ENCODE measurements at regions not wholly inside any gene's neighbourhood (a gene's known extent, or its start where the extent isn't known, plus 50 kb on each side); places are given as distances from the start of the nearest gene placed in this dataset.
"Not testable (repeated sequence)": the region's sequence is repeated elsewhere in the genome, so short reads cannot be mapped to it uniquely, and the experiment has no call there.

DNA sequence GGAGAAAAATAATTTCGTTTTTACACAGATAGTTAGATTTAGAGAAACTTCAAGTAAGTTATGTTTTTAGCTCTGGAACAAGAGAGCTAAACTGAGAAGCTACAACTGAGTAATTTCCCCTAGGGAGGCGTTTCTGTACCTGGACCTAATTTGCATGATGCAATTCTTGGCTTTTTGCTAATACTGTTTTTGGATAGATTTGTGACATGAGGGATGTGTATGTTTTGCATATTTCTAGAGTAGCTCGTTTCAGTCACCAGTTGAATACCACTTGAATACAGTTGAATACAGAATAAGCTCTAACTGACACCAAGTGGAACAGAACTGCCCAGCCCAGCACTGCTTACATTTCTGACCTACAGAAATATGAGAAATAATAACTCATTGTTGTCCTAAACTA is 1227.9 kb upstream of the SPRY2 start:
- no peak for DNase-seq

DNA sequence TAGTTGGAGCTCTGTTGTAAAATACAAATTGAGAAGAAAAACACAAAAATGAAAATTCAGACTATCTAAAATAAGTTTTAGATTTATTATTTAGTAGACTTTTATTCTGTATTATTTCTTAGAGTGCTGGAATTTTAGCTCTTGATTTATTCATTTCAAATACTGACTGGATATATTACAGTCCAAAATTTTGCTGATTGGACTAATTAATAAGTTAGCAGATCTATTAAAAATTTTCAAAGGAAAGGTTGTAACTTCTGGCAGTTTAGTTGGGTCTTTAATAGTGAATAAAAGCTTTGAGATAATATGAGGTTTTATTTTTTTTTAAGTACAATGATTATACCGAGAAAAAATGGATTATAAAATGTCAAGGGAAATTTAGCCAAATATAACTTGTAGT is 1224.9 kb upstream of the SPRY2 start:
- no peak for DNase-seq

DNA sequence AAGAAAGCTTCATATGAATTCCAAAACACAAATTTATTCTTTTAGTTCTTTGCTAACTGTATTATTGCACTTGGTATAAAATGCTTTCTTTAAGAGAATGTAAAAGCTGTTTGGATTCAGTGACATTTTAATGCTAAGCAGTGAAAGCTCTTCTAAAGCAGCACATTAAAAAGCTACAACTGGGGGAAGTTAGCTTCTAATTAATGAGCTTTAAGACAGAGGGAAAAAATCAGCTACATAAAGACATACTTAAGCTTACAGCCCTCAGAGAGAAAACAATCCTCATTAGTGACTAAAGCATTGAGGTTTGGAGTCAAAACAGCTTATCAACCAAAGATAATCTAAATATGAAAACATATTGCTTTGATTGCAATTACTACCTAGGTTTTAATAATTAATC is 1222.2 kb upstream of the SPRY2 start:
- no peak for DNase-seq

DNA sequence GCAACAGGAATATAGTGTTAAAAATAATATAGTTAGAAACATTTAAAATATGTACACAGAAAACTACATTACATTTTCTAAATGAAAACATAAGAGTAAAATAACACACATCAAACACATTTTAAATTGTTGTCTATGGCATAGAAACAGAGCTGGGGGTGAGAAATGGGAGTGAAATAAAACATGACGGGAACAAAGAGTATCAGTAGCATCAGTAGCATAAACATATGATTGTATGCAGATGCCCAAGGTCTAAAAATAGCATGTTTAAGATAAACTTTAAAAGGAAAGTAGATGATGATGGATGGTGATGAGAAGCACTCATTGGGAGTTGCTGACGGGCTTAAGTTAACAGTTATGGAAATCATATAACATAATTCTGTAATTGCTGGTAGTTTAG is 1221.7 kb upstream of the SPRY2 start:
- DNase-seq = no peak

DNA sequence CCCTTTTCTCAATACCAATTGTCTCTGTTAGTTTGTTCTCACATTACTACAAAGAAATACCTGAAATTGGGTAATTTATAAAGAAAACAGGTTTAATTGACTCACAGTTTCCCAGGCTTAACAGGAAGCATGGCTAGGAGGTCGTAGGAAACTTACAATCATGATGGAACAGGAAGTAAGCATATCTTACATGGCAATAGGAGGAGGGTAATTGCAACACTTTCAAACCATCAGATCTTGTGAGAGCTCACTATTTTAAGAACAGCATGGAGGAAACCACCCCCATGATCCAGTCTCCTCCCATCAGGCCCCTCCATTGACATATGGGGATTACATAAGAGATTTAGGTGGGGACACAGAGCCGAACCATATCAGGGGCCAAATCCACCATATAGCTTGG is 1210.1 kb upstream of the SPRY2 start:
- no peak for DNase-seq

DNA sequence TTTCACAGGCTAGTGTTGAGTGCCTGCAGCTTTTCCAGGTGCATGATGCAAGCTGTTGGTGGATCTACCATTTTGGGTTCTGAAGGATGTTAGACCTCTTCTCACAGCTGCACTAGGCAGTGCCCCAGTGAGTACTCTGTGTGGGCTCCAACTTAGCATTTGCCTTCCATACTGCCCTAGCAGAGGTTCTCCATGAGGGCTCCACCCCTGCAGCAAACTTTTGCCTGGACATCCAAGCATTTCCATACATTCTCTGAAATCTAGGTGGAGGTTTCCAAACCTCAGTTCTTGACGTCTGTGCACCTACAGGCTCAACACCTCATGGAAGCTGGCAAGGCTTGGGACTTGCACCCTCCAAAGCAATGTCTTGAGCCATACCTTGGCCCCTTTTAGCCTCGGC is 1205.4 kb upstream of the SPRY2 start:
- not testable (repeated sequence) for DNase-seq

DNA sequence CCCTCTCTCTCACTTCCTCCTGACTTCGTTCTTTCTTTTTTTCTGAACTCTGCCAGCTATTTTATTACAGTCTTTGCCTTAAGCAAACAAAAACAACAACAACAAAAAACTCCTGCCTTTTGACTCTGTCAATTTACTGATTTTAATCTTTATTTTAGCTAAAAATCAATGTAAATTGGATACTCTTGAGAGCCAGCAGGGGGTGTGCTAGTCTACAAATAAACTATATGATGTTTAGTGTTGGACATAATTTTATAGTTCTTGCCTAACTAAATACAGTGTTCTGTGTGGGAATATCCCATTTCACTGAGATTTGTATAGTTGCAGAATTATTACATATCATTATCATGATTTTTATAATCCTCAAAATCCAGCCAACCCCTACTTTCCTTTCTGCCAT is 1199.9 kb upstream of the SPRY2 start:
- DNase-seq = no peak

DNA sequence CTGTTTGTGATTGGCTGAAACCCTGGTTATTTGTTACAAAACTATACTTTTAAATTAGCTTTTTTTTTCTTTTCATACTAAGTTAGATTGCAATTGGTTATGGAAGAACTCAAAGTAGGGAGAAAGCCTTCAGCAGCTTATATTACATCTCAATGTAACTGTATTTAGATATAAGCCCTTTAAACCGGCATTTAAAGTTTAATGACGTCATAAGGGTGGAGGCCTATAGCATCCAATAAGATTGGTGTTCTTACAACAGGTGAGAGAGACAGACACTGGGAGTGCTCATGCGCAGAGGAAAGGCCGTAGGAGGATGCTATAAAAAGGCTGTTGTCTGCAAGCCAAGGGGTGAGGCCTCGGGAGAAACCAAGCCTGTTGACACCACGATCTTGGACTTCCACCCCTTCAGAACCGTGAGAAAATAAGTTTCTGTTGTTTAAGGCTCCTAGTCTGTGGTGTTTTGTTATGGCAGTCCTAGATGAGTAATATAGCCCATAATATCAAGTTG is 1198.8 kb upstream of the SPRY2 start:
- DNase-seq = no peak

DNA sequence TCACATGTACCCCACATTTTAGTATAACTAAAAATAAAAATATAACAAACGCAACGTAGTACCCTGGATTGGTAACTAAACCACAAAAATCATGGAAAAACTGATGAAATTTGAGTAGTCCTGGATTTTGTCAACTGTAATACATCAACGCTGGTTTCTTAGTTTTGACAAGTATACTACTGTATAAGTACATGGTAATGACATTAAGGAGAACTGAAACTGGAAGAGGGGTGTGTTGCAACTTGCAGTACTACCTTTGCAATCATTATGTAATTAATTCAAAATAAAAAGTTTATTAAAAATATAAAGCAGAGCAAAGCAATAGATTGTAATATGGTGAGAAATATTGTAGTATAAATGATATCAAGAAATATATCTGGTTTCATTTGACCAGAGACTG is 1158.0 kb upstream of the SPRY2 start:
- no peak for DNase-seq

DNA sequence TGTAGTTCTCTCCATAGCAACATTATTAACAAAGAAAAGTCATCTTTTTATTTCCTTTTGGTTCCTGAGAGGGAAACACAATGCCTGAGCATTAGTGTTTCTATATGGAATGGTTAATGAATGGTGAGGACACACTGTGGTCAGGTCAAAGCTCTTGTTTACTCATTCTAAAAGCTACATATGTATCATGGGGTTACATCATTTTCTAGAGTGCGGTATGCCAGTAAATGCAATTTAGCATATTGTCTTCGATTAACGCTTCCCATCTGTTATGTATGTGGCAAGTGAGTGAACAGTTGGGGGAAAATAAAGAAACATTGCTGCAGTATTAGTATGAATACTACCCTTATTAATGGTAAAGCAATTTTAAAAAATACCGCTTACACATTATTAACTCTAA is 1152.2 kb upstream of the SPRY2 start:
- DNase-seq = no peak

DNA sequence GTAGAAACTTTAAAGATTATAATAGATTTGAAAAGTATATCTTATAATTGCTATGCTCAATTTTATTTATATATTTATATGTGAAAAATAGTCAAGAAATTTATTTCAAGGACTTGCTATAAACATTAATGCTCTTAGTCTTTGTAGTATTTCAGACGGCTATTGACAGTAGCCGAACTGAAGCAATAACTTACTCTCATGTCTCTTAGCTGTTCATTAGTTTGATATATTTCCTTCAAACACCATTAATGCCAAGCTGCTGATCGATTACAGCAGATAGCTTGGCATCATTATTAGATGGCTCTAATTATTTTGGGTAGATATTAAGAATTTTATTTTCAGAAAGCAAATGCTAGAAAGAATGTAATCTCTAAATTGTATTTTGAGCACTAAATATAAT is 1151.5 kb upstream of the SPRY2 start:
- DNase-seq = no peak

DNA sequence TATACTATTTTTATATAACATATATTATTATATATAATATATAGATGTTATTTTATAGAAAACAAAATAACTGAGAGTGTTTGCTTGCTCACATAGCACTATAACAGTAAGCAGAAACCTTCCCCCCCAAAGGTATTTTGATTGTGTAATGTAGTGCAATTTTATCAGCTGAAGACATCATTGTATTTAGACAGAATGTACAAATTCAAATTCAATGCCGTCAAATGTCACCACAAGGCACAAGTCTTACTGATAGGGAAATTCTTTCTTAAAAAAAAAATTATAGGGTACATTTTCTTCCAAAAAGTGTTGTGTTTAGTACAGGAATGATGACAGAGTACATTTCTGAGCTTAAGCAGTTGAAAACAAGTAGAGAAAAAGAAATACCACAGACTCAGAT is 1147.1 kb upstream of the SPRY2 start:
- DNase-seq = no peak

DNA sequence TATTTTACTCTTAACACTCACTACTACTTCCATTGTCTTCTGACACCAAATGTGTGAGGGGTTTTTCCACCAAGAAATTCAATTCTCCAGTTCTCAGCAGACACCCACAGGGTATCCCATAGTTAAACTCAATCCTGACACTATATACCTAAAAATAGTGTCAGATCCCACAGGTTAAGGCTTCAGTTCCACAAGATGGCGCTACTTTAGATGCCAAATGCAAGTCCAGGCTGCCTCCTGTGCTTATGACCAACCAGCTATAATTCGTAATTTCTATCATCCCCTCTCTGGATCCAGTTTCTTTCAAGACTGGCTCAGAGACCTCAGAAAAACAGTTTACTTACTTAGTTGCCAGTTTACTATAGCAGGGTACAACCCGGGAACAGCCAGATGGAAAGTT is 1146.2 kb upstream of the SPRY2 start:
- no peak for DNase-seq

DNA sequence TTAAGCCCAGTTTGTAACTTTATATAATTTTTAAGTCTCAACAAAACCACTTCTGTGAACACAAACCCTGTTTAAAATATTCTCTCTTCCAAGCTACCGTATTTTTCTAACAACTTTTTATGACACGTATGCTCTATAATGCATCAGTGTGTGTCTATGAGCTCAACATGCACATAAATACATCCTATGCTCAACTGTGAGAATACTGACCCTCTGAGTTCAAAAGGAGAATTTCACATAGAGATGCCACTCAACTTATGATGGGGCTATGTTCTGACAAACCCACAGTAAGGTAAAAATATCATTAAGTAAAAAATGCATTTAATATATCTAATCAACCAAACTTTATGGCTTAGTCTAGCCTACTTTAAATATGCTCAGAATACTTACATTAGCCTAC is 1139.7 kb upstream of the SPRY2 start:
- no peak for DNase-seq

DNA sequence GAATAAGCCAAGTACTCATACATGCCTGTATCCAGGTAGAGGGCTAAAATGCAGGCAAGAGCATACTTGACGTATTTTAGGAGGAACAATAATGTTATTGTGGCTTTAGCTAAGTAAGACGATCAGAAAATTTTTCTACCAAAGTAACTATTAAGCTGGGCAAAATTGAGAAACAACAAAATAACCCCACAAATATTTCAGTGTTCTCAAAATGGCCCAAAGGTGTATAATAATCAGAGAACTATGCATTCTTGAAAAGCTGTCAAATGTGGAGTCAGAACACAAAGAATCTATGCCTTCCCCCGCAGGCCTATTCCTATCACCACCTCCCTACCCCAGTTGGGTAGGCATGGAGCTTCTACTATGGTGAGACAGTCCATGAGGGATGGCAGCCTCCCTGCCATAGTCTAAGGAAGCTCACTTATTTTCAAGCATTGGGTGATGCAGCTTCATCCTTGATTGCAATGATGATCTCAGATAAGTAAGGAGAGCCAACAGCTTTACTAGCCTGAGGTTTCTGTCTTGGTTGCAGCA is 1132.5 kb upstream of the SPRY2 start:
- no peak for DNase-seq

DNA sequence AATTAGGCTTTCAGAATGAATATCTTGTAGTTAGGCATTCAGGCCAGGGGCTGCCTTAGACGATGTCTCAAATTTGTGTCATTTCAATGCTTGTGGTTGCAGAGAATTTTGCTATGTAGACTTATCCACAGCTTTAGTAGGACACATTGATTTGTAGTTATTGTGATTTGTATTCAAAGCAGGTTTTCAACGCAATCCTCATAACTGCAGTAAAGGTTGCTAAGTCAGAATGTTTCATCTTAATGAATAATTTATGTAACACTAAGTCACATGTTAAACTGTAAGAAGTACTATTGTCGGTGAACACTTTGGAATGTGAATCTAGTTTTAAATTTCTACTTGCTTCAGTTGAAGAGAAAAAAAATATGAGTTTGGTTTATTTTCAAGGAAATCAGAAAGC is 1117.2 kb upstream of the SPRY2 start:
- no peak for DNase-seq

DNA sequence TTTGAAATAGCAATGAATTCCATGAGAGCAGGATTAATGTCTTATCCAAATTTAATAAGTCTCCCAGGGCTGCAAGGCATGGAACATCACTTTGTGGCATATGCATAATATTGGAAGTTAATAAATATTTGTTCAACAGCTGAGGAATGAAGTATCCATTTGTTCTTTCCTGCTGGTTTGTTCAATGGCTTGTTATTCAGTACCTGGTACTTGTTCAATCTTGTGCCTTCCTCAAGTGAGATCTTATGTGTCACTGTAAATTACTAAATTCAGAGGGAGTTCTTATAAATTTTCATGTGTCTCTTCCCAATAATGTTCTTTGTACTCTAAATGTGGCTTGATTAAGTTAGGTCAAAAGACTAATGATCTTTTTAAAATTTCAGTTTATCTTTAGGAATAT is 1105.5 kb upstream of the SPRY2 start:
- DNase-seq = no peak

DNA sequence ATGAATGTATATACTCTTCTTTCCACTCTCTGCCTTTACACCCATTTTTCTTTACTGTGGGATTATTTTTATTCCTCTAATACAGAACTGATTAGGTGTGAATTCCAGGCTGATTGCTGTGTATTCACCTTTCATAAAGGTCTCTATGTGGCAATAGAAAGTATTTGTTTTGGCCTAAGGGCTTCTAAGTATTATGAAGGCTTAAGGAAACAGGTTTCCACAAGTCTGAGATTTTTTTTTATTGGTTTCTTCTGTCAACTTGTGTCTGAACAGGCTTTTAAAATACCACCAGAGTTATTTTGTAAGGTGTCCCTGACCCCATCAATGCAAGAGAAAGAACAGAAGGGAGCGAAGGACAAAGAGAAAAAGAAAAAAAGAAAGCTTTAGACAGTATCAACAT is 1102.0 kb upstream of the SPRY2 start:
- DNase-seq = no peak

DNA sequence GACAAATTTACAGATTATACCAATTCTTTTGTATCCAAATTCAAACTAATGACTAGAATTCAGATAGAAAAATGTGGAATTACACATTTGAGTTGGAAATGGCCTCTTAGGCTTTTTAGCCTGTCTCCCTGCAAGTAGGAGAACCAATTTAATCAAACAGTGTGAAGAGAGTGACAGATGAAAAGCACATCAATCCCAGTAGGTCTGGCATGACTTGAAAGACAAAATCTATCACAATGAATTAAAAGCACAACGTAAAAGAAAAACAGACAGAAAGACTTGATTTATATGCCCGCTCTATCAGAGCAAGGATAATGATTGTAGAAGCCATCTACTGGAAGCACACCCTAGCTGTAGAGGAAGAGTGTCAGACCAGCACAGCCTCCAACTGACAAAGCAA is 1084.4 kb upstream of the SPRY2 start:
- no peak for DNase-seq

DNA sequence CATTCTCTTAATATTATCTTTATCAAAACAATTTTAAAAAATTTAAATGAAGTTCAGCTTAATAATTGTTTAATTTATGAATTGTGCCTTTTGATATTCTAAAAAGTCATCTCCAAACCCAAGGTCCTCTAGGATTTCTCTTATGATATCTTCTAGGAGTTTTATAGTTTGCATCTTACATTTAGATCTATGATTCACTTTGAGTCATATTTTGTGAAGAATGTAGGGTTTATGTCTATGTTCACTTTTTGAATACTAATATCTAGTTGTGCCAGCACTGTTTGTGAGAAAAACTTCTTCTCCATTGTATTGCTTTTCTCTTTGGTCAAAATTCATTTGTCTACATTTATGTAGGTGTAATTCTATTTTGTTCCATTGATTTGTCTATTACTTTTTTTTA is 1068.4 kb upstream of the SPRY2 start:
- DNase-seq = no peak

DNA sequence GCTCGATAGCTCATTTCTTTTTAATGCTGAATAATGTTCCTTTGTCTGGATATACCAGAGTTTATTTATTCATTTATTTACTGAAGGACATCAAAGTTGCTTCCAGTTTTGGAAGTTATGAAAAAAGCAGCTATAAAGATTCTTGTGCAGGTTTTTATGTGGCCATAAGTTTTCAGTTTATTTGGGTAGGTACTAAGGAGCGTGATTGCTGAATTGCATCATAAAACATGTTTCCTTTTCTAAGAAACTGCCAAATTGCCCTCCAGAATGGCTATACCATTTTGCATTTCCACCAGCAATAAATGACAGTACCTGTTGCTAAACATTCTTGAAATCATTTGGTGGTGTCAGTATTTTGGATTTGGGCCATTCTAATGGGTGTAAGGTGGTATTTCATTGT is 1067.7 kb upstream of the SPRY2 start:
- DNase-seq = no peak

DNA sequence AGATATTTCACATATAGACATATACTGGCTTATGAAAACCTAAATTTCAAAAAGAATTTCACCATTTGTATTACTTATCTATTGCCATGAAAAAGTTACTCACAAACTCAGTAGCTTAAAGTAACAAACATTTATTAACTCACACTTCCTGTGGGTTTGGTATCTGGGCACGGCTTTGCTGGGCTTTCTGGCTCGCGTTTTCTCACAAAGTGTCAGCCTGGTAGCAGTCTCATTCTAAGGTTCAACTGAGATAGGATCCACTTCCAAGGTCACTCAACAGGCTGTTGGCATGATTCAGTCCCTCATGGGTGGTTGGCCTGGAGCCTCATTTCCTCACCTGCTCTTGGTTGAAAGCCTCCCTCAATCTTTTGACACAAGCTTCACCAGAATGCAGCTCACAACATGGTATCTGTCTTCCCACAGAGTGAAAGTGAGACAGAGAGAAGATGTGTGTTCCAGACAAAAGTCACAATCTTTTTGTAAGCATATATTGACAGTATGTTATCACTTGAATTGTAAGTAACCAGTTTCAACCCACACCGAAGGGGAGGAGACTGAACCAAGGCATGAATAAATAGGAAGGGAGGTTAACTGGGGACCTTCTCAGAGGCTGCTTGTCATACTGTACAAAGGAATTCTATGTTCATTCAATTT is 1065.8 kb upstream of the SPRY2 start:
- no peak for DNase-seq

DNA sequence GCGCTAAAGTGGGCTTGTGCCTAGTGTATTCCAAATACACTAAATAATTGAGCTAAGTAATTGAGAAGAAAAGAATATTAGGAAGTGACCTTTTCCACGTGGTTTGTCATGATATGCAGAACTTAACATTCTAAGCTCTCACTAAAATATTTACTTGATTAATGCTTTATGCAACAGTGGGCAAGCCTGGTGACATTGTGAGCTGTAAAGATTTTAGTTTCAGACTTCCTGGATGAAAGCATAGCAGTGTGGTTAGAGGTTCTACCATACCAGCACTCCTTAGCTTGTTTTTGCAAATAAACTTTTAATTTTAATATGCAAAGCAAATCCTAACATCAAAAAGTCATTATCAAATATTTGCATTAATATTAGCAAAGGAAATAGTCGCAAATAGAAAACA is 1065.1 kb upstream of the SPRY2 start:
- no peak for DNase-seq

DNA sequence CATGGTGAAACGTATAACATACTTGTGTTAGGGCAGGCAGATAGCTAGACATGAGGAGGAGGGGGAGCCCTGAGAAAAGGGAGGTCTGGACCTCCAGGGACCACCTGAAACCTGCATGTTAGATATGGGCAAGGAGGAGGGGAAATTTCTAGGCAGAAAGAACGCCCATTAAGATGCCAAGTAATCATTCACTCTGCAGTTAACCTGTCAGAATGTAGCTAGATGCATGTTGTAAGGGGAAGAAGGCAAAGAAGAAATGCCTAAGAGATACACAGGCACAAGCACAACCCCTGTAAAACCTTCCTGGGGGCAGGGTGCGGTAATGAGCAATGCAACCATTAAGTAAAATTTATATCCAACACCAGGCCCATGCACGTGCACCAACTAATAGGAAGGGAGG is 1055.3 kb upstream of the SPRY2 start:
- no peak for DNase-seq
